NB4 (cell line): ENCODE measurements at regions not wholly inside any gene's neighbourhood (a gene's known extent, or its start where the extent isn't known, plus 50 kb on each side); places are given as distances from the start of the nearest gene placed in this dataset.

ENCODE experiments used
- POLR2A ChIP-seq: IDR thresholded peaks from 2 replicates; pipeline ENCODE4 v1.6.1; 2011; ENCODE audit warnings: mild to moderate bottlenecking; ENCODE audit not compliant: insufficient read length; ENCODE audit errors: extremely low read depth
- TF ChIP-seq, protein P1 (sequence below): IDR thresholded peaks from 2 replicates; pipeline ENCODE4 v1.6.1; 2011; ENCODE audit warnings: low read depth, low read length
- TF ChIP-seq, protein P2 (sequence below): IDR thresholded peaks from one replicate; pipeline ENCODE4 v1.5.1; 2012; ENCODE audit warnings: low read depth, low read length

DNA sequence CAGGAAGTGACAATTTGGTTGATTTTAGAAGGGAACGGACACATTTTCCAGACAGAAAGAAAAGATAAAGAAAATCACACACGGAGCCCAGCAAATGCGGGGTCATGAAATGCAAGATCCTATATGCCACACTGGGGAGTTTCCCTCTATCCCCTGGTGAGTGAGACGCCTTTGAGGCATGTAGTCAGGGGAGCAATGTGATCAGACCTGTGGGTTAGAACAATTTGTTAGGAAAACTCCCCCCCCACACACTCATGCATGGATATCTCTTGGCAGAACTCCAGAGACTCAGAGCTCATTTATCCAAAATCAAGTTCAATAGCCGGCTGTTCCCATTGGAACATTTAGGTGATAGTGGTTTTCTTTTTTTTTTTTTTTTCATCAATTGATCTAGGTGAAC, 71.7 kb upstream of the TRIO start:
- TF ChIP-seq, protein P1, sequence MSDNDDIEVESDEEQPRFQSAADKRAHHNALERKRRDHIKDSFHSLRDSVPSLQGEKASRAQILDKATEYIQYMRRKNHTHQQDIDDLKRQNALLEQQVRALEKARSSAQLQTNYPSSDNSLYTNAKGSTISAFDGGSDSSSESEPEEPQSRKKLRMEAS: no peak
- TF ChIP-seq, protein P2, sequence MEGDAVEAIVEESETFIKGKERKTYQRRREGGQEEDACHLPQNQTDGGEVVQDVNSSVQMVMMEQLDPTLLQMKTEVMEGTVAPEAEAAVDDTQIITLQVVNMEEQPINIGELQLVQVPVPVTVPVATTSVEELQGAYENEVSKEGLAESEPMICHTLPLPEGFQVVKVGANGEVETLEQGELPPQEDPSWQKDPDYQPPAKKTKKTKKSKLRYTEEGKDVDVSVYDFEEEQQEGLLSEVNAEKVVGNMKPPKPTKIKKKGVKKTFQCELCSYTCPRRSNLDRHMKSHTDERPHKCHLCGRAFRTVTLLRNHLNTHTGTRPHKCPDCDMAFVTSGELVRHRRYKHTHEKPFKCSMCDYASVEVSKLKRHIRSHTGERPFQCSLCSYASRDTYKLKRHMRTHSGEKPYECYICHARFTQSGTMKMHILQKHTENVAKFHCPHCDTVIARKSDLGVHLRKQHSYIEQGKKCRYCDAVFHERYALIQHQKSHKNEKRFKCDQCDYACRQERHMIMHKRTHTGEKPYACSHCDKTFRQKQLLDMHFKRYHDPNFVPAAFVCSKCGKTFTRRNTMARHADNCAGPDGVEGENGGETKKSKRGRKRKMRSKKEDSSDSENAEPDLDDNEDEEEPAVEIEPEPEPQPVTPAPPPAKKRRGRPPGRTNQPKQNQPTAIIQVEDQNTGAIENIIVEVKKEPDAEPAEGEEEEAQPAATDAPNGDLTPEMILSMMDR: no peak
- no peak for TF ChIP-seq POLR2A
